Motor neuron (in vitro differentiated cells): ENCODE measurements at regions not wholly inside any gene's neighbourhood (a gene's known extent, or its start where the extent isn't known, plus 50 kb on each side); places are given as distances from the start of the nearest gene placed in this dataset.
"Not testable (repeated sequence)": the region's sequence is repeated elsewhere in the genome, so short reads cannot be mapped to it uniquely, and the experiment has no call there.

ENCODE experiments used
- ATAC-seq, 8 experiments: fragments of 200-7000 bp; cut with Tn5 transposase; replicated peaks in 6 of 8; 2 replicates each; pipeline ENCODE4 v1.8.0; 2021; ENCODE audit warnings: mild to moderate bottlenecking in 8 of 8, moderate library complexity in 8 of 8
- H3K27ac ChIP-seq, 2 donors: fragments of 250-450 bp; sonication (Bioruptor Pico); 2 replicates each; pipeline ENCODE4 v1.9.0; 2021; ENCODE audit warnings: antibody characterized with exemption in 2 of 2, mild to moderate bottlenecking in 2 of 2, moderate library complexity in 1 of 2
- H3K4me1 ChIP-seq, 2 donors: fragments of 250-450 bp; sonication (Bioruptor Pico); replicated peaks in 1 of 2; 2 replicates each; pipeline ENCODE4 v1.6.1; 2021; ENCODE audit warnings: antibody characterized with exemption in 2 of 2, mild to moderate bottlenecking in 2 of 2, moderate library complexity in 1 of 2
- H3K4me3 ChIP-seq, 5 donors: fragments of 250-450 bp; sonication (Bioruptor Pico); 2 replicates each; pipeline ENCODE4 v1.9.0; 2021; ENCODE audit warnings: antibody characterized with exemption in 5 of 5, mild to moderate bottlenecking in 5 of 5, moderate library complexity in 4 of 5
- WGBS, 10 experiments: fragments of 450-650 bp; shearing (Covaris generic); methylation state at CpG; one replicate each; pipeline ENCODE4 v1.0.0; 2022; 5-methylcytosine and 5-hydroxymethylcytosine counted together
- in situ Hi-C, 9 experiments: fragments of 400-800 bp; cut with MboI; loops; one replicate each; pipeline ENCODE4 v1.15.0; 2021; ENCODE audit warnings: low sequenced_read_pairs in 9 of 9, low pct_unique_long_range_greater_than_20kb in 2 of 9; ENCODE audit not compliant: unreplicated experiment in 9 of 9

GRCh38 chr7:36054637-36055036 lies 98.4 kb upstream of the EEPD1 start:
- Histone ChIP-seq H3K27ac (no peak overlapping the region), H3K4me1 (no peaks in the 10 kb centered on the region), H3K4me3 (no peak overlapping the region)
- 0 to 100% (median 81%) methylated on average over 1 to 2 of the region's 2 CpGs; no CpG with 5 or more reads in 2 of the 10 experiments for WGBS, 10 experiments
- in situ Hi-C loops: no loop called here
- ATAC-seq: no peak

GRCh38 chr7:36055207-36055606 lies 97.8 kb upstream of the EEPD1 start:
- Histone ChIP-seq H3K27ac (no peak overlapping the region), H3K4me3 (no peak overlapping the region), H3K4me1 (no peaks in the 10 kb centered on the region)
- in situ Hi-C loops: no loop called here
- 43 to 100% (median 83%) methylated on average over 1 to 4 of the region's 4 CpGs for WGBS, 10 experiments
- ATAC-seq: no peak

GRCh38 chr7:36057323-36057722 lies 95.7 kb upstream of the EEPD1 start:
- ATAC-seq: no peak
- in situ Hi-C loops: no loop called here
- Histone ChIP-seq H3K27ac (no peak overlapping the region), H3K4me3 (no peak overlapping the region), H3K4me1 (peaks cover 0 to 1% of the 10 kb centered on the region in 2 donors)
- 29 to 100% (median 92%) methylated on average over 1 to 4 of the region's 4 CpGs; no CpG with 5 or more reads in 2 of the 10 experiments for WGBS, 10 experiments

GRCh38 chr7:36058020-36058592 lies 94.9 kb upstream of the EEPD1 start:
- H3K4me1 ChIP-seq: peaks cover 0 to 5% of the 10 kb centered on the region in 2 donors
- H3K27ac ChIP-seq: no peak overlapping the region
- no peak for ATAC-seq
- WGBS, 10 experiments: 58 to 100% (median 82%) methylated on average over 1 to 7 of the region's 9 CpGs; no CpG with 5 or more reads in 3 of the 10 experiments
- no peak overlapping the region for H3K4me3 ChIP-seq
- in situ Hi-C loops: no loop called here

- in situ Hi-C loops, H3K4me1 ChIP-seq, H3K4me3 ChIP-seq, H3K27ac ChIP-seq, ATAC-seq: not testable (repeated sequence)
- WGBS, 10 experiments: 60 to 100% (median 92%) methylated on average over 1 to 5 of the region's 11 CpGs; no CpG with 5 or more reads in 4 of the 10 experiments
Measured at GRCh38 chr7:36060388-36060787, 92.7 kb upstream of the EEPD1 start.

GRCh38 chr7:36062154-36062815 lies 90.8 kb upstream of the EEPD1 start:
- 10 to 94% (median 82%) methylated on average over 2 to 4 of the region's 4 CpGs; no CpG with 5 or more reads in 3 of the 10 experiments for WGBS, 10 experiments
- Histone ChIP-seq H3K27ac (no peak overlapping the region), H3K4me1 (peaks cover 0 to 5% of the 10 kb centered on the region in 2 donors), H3K4me3 (no peak overlapping the region)
- in situ Hi-C loops: no loop called here
- ATAC-seq: peak in 1 of 8 experiments; percentile 73

- in situ Hi-C loops: no loop called here
- peak in 1 of 8 experiments; percentile 19 for ATAC-seq
- Histone ChIP-seq H3K4me3 (no peak overlapping the region), H3K4me1 (peaks cover 0 to 5% of the 10 kb centered on the region in 2 donors), H3K27ac (no peak overlapping the region)
- 37 to 100% (median 79%) methylated on average over 1 to 3 of the region's 3 CpGs; no CpG with 5 or more reads in 3 of the 10 experiments for WGBS, 10 experiments
Measured at GRCh38 chr7:36064676-36065075, 88.4 kb upstream of the EEPD1 start.

- H3K27ac ChIP-seq, H3K4me3 ChIP-seq, H3K4me1 ChIP-seq, in situ Hi-C loops: not testable (repeated sequence)
- 48 to 100% (median 92%) methylated on average over 2 to 7 of the region's 10 CpGs for WGBS, 10 experiments
- peak in 1 of 8 experiments; percentile 40 for ATAC-seq
Measured at GRCh38 chr7:36065563-36066342, 87.3 kb upstream of the EEPD1 start.

- 59 to 100% (median 95%) methylated on average over 2 to 3 of the region's 3 CpGs; no CpG with 5 or more reads in 1 of the 10 experiments for WGBS, 10 experiments
- Histone ChIP-seq H3K27ac (no peak overlapping the region), H3K4me3 (no peak overlapping the region), H3K4me1 (peaks cover 0 to 5% of the 10 kb centered on the region in 2 donors)
- no peak for ATAC-seq
- in situ Hi-C loops: no loop called here
Measured at GRCh38 chr7:36066343-36066664, 86.8 kb upstream of the EEPD1 start.

- H3K4me3 ChIP-seq: no peak overlapping the region
- H3K4me1 ChIP-seq: no peaks in the 10 kb centered on the region
- no peak for ATAC-seq
- no peak overlapping the region for H3K27ac ChIP-seq
- in situ Hi-C loops: no loop called here
- 33 to 100% (median 86%) methylated on average over 2 to 8 of the region's 8 CpGs; no CpG with 5 or more reads in 4 of the 10 experiments for WGBS, 10 experiments
Measured at GRCh38 chr7:36070230-36070629, 82.8 kb upstream of the EEPD1 start.

GRCh38 chr7:36071605-36072004 lies 81.4 kb upstream of the EEPD1 start:
- ATAC-seq: no peak
- H3K27ac ChIP-seq: no peak overlapping the region
- no peak overlapping the region for H3K4me3 ChIP-seq
- in situ Hi-C loops: no loop called here
- peaks cover 3 to 10% of the 10 kb centered on the region in 2 donors for H3K4me1 ChIP-seq
- 33 to 100% (median 88%) methylated on average over 1 of the region's 1 CpG; no CpG with 5 or more reads in 3 of the 10 experiments for WGBS, 10 experiments

GRCh38 chr7:36072620-36073019 lies 80.4 kb upstream of the EEPD1 start:
- Histone ChIP-seq H3K4me1 (peaks cover 3 to 10% of the 10 kb centered on the region in 2 donors), H3K4me3 (no peak overlapping the region), H3K27ac (no peak overlapping the region)
- no peak for ATAC-seq
- in situ Hi-C loops: no loop called here
- 50 to 100% (median 85%) methylated on average over 1 to 4 of the region's 4 CpGs; no CpG with 5 or more reads in 3 of the 10 experiments for WGBS, 10 experiments

GRCh38 chr7:36075561-36075960 lies 77.5 kb upstream of the EEPD1 start:
- Histone ChIP-seq H3K4me1 (peaks cover 3 to 10% of the 10 kb centered on the region in 2 donors), H3K27ac (no peak overlapping the region), H3K4me3 (no peak overlapping the region)
- ATAC-seq: peak in 1 of 8 experiments; percentile 16
- in situ Hi-C loops: no loop called here
